NCI-H187 treated with DMSO at 0.1 percent for 48 hours (cell line): ENCODE measurements at regions not wholly inside any gene's neighbourhood (a gene's known extent, or its start where the extent isn't known, plus 50 kb on each side); places are given as distances from the start of the nearest gene placed in this dataset.

Experiments
- DNase-seq: peaks from one replicate; lab custom pipeline; 2025; lab: John Stamatoyannopoulos, UW

GRCh38 chr15:95448531-95449229 is 881.8 kb upstream of the NR2F2 start:
- no peak for DNase-seq

GRCh38 chr15:95449230-95449628 is 881.3 kb upstream of the NR2F2 start:
- no peak for DNase-seq

- DNase-seq, result no peak
Measured at GRCh38 chr15:95450413-95450812, 880.1 kb upstream of the NR2F2 start.

GRCh38 chr15:95451938-95452337 is 878.6 kb upstream of the NR2F2 start:
- DNase-seq, result no peak

DNA sequence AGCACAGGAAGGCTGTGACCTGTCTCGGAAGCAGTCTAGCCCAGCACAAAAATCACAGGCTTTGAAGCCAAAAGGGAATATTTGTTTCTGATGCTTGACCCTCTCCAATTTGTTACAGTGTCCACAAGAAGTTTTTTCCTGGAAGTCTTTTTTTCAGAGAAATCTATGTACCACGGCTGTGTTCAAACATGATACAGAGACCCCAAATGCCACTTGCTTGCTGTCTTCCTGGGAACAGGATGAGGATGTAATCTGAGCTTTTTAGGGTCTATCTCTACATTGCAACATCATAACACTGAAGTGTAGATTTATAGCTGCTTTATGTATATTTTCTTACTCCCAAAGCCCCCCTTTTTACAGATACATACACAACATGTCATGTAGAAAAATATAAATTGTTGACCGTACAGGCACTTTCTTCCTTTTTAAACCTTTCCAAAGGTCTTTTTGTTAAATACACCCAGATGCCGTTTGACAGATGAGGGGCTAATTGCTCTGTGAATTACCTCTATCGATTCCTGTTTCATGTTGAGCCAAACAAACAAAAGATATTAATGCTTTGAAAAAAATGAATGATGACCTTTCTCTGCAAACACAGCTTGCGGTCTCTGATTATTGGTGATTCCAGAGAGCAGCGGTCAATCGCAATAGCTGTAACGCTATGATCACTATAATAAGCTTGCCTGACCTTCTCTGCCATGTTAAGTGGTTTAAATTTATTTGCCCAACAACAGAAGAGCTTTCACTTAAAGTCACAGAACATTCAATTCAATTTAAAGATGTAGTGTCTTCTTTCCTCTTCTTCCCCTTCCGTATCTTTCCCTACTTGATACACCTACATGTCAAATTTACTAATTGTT is 875.9 kb upstream of the NR2F2 start:
- no peak for DNase-seq

DNA sequence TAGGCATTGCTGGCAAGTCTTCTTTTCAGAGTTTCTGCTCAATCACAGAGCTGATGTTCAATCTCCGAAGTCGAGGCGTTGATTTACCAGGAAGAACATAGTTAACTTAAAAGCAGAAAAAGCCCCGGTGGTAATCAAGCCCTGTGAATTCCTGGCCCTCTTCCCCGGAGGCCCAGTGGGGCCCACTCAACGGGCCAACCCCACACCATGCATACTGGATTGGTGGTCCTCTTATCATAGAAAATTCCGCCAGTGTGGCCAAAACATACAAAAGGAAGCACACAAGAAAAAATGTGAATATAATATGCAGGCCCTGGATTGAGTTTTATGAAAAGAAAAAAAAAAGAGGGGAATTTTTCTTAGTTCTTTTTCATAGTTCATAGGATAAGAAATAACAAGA is 873.0 kb upstream of the NR2F2 start:
- no peak for DNase-seq

DNA sequence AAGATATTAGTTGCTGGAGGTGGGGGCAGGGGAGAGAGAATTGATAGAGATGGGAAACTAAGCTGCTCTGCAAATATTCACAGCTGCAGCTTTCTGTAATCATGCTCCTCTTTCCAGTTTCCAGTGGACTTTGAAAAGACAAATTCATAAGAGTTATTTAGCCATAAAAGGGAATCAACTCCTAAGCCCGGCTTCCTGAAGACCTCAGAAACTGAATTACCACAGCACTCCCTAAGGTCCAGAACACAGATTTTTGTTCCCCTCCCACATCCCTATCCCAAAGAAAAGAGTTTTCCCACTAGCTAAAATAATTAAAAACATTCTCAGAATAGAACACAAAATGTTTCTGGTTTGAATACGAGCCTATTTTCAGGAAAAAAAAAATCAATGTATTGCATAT is 871.8 kb upstream of the NR2F2 start:
- no peak for DNase-seq

GRCh38 chr15:95459273-95459672 is 871.2 kb upstream of the NR2F2 start:
- no peak for DNase-seq

DNA sequence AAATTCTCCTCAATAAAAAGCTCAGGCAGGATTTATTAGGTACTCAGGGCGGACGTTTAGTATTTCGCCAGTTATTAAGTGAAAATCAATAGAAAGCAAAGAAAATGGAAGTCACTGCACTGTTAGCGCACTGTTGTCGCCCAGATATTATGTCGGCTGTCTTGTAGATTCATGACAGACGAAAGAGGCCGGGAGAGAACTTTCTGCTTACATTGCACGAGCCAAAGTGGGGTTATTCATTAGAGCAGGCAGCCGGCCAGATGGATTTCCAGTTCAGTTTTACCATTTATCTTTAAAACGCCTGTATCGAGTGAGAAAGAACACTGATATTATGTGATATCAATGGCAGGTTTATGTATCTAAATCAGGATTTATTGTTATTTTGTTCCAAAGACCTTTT is 866.0 kb upstream of the NR2F2 start:
- DNase-seq, result no peak

DNA sequence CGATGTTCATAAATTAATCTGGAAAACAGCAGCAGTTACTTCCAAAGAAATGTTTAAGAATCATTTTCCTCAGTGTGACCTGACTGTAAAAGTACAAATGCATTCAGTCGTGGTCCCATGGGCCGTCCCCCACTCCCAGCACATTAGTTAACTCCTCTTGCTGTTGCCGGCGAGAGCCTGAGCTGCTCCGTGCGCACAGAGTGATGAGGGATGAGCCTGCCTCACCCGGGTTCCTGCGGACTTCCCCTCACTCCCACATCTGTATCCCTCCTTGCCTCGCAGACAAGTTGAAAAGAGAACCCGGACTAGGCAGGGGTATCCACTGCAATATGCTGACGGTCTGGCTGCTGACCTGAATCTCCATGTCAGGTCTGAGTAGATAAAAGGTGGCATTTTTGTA is 861.7 kb upstream of the NR2F2 start:
- no peak for DNase-seq

DNA sequence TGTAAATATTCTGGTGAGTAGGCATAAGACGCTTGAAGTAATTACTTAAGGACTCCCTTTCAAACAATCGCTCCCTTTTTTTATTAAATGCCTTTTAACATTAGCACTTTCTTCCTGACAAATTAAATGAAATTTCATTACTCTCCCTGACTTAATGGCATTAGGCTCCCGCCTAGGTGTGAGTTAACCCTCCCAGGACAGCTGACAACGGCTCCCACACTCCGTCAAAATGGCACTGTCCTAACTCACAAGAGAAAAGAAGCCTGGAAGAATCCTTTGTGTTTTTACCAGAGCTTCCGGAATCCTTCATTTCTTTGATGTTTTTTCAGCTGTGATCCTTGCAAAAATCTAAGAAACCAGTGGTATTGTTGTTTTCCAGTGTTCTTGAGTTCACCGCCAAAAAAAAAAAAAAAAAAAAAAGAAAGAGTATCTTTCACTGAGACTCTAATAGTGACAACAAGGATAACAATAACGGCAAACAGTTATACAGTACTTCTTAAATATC is 861.0 kb upstream of the NR2F2 start:
- DNase-seq, result no peak

DNA sequence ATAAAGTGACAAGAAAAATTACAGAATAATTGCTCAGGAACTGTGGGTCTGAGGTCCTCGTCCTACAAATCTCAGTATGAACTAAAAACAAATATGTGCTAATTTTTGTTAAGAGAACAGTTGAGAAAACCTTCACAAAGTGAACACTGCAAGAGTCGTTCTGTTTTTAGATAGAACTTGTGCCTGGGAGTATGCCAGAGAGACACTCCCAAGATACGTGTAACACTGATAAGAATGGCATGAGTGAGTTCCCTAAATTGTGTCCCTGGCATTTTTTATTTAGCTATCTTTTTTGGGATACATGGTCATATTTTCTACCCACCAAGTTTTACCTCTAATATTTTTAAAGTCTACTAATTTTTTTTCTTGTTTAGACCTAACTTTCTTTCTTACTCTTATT is 860.0 kb upstream of the NR2F2 start:
- DNase-seq, result no peak

- no peak for DNase-seq
Measured at GRCh38 chr15:95470997-95471689, 859.4 kb upstream of the NR2F2 start.

- DNase-seq, result no peak
Measured at GRCh38 chr15:95471690-95472086, 858.8 kb upstream of the NR2F2 start.

DNA sequence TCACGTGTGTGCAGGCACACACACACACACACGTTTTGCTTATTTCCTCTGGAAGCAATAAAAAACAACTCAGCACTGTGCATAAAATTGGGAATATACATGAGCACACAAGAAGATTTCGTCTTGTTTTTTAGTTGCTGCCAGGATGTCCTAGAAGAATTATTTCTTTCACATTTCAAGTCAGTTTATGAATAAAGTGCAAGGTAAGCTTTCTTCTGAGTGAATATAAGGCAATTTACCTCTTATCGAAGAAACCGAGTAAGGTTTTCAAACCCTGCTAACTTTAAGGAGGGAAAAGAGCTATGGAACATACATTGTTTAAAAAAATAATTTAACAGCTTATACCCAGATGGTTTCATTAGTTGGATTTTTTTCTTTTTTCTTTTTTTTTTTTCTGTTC is 855.4 kb upstream of the NR2F2 start:
- no peak for DNase-seq

- no peak for DNase-seq
Measured at GRCh38 chr15:95479308-95479707, 851.2 kb upstream of the NR2F2 start.

- no peak for DNase-seq
Measured at GRCh38 chr15:95485367-95485766, 845.1 kb upstream of the NR2F2 start.

- DNase-seq, result no peak
Measured at GRCh38 chr15:95486224-95486623, 844.3 kb upstream of the NR2F2 start.

- no peak for DNase-seq
Measured at GRCh38 chr15:95489103-95489502, 841.4 kb upstream of the NR2F2 start.

DNA sequence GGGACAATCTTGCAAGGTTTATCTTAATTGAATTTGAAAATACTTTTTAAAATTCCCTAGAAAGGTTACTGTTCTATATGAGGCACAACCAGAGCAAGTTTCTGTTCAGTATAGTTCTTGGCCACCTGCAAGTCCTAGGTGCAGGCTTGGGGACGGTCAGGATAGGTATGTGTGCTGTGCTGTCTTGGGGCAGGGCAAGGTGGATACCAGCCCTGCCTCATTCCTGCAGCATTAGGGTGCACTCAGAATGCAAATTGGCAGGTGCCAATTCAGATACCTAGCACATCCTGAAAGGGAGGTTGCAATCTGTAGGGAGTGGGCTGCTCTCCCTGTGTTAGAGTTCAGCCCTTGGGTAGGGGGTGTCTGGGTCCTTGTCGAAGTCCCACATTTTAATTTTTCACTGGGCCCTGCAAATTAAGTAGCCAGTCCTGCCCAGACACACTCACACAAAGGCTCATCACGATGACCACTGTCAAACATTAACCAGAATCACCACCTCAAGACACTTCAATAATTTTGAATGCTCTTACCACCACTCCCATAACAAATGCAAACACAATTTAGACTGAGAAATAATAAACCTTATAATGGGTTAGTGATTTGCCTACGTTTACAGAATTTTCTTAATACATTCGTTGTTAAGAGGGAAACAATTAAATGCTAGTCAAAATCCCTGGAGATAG is 838.0 kb upstream of the NR2F2 start:
- no peak for DNase-seq

GRCh38 chr15:95494971-95495541 is 835.4 kb upstream of the NR2F2 start:
- DNase-seq, result no peak

- DNase-seq, result no peak
Measured at GRCh38 chr15:95497634-95498033, 832.9 kb upstream of the NR2F2 start.
